SK-MEL-5 (cell line): ENCODE measurements at regions not wholly inside any gene's neighbourhood (a gene's known extent, or its start where the extent isn't known, plus 50 kb on each side); places are given as distances from the start of the nearest gene placed in this dataset.
A peak's percentile ranks its signal among the peaks of the same experiment; 100 is the strongest.

Experiments
- DNase-seq: peaks from one replicate; pipeline ENCODE4 v3.0.0-alpha.2; 2016; ENCODE audit warnings: low read depth, low spot score
- in situ Hi-C: cut with HindIII; loops from 2 replicates; pipeline ENCODE4 v1.10.0; 2016; ENCODE audit warnings: low sequenced_read_pairs, high pct_unique_total_duplicates, low pct_unique_long_range_greater_than_20kb

- in situ Hi-C loops, result no loop called here
- no peak for DNase-seq
Measured at GRCh38 chr2:105150231-105150630, 91.3 kb upstream of the GPR45 start.

- in situ Hi-C loops, result no loop called here
- no peak for DNase-seq
Measured at GRCh38 chr2:105154119-105154818, 87.3 kb upstream of the GPR45 start.

GRCh38 chr2:105156166-105156565 lies 85.4 kb upstream of the GPR45 start:
- in situ Hi-C loops, result no loop called here
- DNase-seq, result no peak

- DNase-seq, result no peak
Measured at GRCh38 chr2:105158002-105158401, 83.5 kb upstream of the GPR45 start.

GRCh38 chr2:105166688-105167087 lies 74.9 kb upstream of the GPR45 start:
- in situ Hi-C loops, result no loop called here
- no peak for DNase-seq

More at GRCh38 chr2:105158002-105158401, 83.5 kb upstream of the GPR45 start:
- in situ Hi-C loops, result no loop called here

- in situ Hi-C loops, result no loop called here
- no peak for DNase-seq
Measured at GRCh38 chr2:105168543-105168942, 73.0 kb upstream of the GPR45 start.

- DNase-seq, result no peak
- in situ Hi-C loops, result no loop called here
Measured at GRCh38 chr2:105175231-105175630, 66.3 kb upstream of the GPR45 start.

GRCh38 chr2:105176429-105176828 lies 65.1 kb upstream of the GPR45 start:
- in situ Hi-C loops, result no loop called here
- no peak for DNase-seq

- no peak for DNase-seq
- in situ Hi-C loops, result no loop called here
Measured at GRCh38 chr2:105177008-105177407, 64.5 kb upstream of the GPR45 start.

- DNase-seq, result no peak
- in situ Hi-C loops, result no loop called here
Measured at GRCh38 chr2:105177536-105178254, 63.8 kb upstream of the GPR45 start.

GRCh38 chr2:105179469-105180372 lies 61.8 kb upstream of the GPR45 start:
- peak; percentile 56 for DNase-seq
- in situ Hi-C loops, result no loop called here

GRCh38 chr2:105180491-105180972 lies 61.0 kb upstream of the GPR45 start:
- in situ Hi-C loops, result no loop called here
- DNase-seq, result no peak

GRCh38 chr2:105181282-105181681 lies 60.3 kb upstream of the GPR45 start:
- no peak for DNase-seq
- in situ Hi-C loops, result no loop called here

GRCh38 chr2:105183555-105184323 lies 57.8 kb upstream of the GPR45 start:
- in situ Hi-C loops, result no loop called here
- DNase-seq, result no peak

- DNase-seq, result no peak
- in situ Hi-C loops, result no loop called here
Measured at GRCh38 chr2:105184420-105184819, 57.1 kb upstream of the GPR45 start.

GRCh38 chr2:105186967-105187498 lies 54.5 kb upstream of the GPR45 start:
- in situ Hi-C loops, result no loop called here
- DNase-seq, result no peak

GRCh38 chr2:105187531-105187930 lies 54.0 kb upstream of the GPR45 start:
- in situ Hi-C loops, result no loop called here
- DNase-seq, result peak; percentile 45
